A549 (cell line): ENCODE measurements at regions not wholly inside any gene's neighbourhood (a gene's known extent, or its start where the extent isn't known, plus 50 kb on each side); places are given as distances from the start of the nearest gene placed in this dataset.

Source experiments
- CBX8 ChIP-seq: fragments of 200-600 bp; sonication (generic); IDR thresholded peaks from 2 replicates; pipeline ENCODE4 v1.6.1; 2016
- CEBPB ChIP-seq, 2 experiments: fragments of >200 bp in 1 of 2; sonication (Bioruptor Twin) in 1 of 2; formaldehyde crosslinking in 1 of 2; IDR thresholded peaks; 2 replicates each; pipeline ENCODE4 v1.6.1; 2012 to 2016
- CTCF ChIP-seq: fragments of >200 bp; sonication (Bioruptor Twin); formaldehyde crosslinking; IDR thresholded peaks from 3 replicates; pipeline ENCODE4 v1.5.1; 2016
- EP300 ChIP-seq, 2 experiments: fragments of >200 bp; sonication (Bioruptor Twin); formaldehyde crosslinking; IDR thresholded peaks; 2 replicates in 1 of 2; 3 replicates in 1 of 2; pipeline ENCODE4 v1.6.1; 2016 to 2017
- HES2 ChIP-seq: fragments of >200 bp; sonication (Bioruptor Twin); formaldehyde crosslinking; IDR thresholded peaks from 2 replicates; pipeline ENCODE4 v1.6.1; 2016
- MAX ChIP-seq: IDR thresholded peaks from 2 replicates; pipeline ENCODE4 v1.6.1; 2012
- POLR2A ChIP-seq: IDR thresholded peaks from 2 replicates; pipeline ENCODE4 v1.6.1; 2012; ENCODE audit warnings: mild to moderate bottlenecking, low read length
- POLR2AphosphoS2 ChIP-seq: conservative IDR thresholded peaks from 2 replicates; pipeline ENCODE4 v1.6.1; 2012; ENCODE audit warnings: low read length, improper control_type of control experiment, inconsistent platforms
- RAD21 ChIP-seq, 2 experiments: fragments of >200 bp in 1 of 2; sonication (Bioruptor Twin) in 1 of 2; formaldehyde crosslinking in 1 of 2; IDR thresholded peaks in 1 of 2; conservative IDR thresholded peaks in 1 of 2; 2 replicates in 1 of 2; 3 replicates in 1 of 2; pipeline ENCODE4 v1.6.1; 2012 to 2018; ENCODE audit warnings: inconsistent platforms in 1 of 2
- RFX5 ChIP-seq: fragments of 450-650 bp; IDR thresholded peaks from 2 replicates; pipeline ENCODE4 v1.7.1; 2014; ENCODE audit warnings: antibody characterized with exemption, mild to moderate bottlenecking, moderate library complexity
- SREBF2 ChIP-seq: fragments of 450-650 bp; IDR thresholded peaks from 2 replicates; pipeline ENCODE4 v1.6.1; 2014; ENCODE audit warnings: mild to moderate bottlenecking, moderate library complexity

GRCh38 chr14:58697930-58698642 is 60.3 kb downstream of the DACT1 start:
- TF ChIP-seq CEBPB (IDR thresholded peaks at IDR 0.05): no peak
- TF ChIP-seq SREBF2: no peak
- TF ChIP-seq CTCF: no peak
- no peak for TF ChIP-seq POLR2A
- no peak for TF ChIP-seq EP300 (IDR thresholded peaks at IDR 0.05)
- no peak for TF ChIP-seq RFX5
- no peak for TF ChIP-seq CBX8
- TF ChIP-seq MAX: no peak
- TF ChIP-seq POLR2AphosphoS2: no peak
- TF ChIP-seq RAD21 (conservative IDR thresholded peaks at IDR 0.05 in 1 of 2, IDR thresholded peaks at IDR 0.05 in 1 of 2): no peak
- TF ChIP-seq HES2: no peak
